ENCODE measurements at regions not wholly inside any gene's neighbourhood (a gene's known extent, or its start where the extent isn't known, plus 50 kb on each side); places are given as distances from the start of the nearest gene placed in this dataset.

DNA sequence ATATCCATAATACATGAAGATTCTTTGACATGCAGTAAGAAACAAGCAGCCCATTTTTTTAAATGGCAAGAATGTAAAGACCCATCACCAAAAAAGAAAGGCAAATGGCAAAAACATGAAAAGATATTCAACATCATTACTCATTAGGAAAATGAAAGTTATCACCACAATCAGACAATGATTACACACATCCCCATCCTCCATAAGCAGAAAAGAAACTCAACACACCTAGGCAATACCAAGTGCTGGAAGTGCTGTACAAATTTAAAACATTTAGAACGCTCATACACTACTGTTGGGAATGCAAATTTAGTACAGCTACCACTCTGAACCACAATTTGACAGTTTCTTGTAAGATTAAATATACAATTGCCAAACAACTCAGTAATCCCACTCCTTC lies 466.7 kb downstream of the ACTL7B start:
- no peak for DNase-seq (ENCODE audit: low spot score)
- TF ChIP-seq, protein P1, sequence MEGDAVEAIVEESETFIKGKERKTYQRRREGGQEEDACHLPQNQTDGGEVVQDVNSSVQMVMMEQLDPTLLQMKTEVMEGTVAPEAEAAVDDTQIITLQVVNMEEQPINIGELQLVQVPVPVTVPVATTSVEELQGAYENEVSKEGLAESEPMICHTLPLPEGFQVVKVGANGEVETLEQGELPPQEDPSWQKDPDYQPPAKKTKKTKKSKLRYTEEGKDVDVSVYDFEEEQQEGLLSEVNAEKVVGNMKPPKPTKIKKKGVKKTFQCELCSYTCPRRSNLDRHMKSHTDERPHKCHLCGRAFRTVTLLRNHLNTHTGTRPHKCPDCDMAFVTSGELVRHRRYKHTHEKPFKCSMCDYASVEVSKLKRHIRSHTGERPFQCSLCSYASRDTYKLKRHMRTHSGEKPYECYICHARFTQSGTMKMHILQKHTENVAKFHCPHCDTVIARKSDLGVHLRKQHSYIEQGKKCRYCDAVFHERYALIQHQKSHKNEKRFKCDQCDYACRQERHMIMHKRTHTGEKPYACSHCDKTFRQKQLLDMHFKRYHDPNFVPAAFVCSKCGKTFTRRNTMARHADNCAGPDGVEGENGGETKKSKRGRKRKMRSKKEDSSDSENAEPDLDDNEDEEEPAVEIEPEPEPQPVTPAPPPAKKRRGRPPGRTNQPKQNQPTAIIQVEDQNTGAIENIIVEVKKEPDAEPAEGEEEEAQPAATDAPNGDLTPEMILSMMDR (IDR thresholded peaks at IDR 0.05; ENCODE audit: borderline replicate concordance, control extremely low read depth, extremely low read depth, insufficient read depth, missing control alignments) = no peak
- in situ Hi-C loops (cut with MboI; ENCODE audit: low sequenced_read_pairs, unreplicated experiment) = no loop called here

DNA sequence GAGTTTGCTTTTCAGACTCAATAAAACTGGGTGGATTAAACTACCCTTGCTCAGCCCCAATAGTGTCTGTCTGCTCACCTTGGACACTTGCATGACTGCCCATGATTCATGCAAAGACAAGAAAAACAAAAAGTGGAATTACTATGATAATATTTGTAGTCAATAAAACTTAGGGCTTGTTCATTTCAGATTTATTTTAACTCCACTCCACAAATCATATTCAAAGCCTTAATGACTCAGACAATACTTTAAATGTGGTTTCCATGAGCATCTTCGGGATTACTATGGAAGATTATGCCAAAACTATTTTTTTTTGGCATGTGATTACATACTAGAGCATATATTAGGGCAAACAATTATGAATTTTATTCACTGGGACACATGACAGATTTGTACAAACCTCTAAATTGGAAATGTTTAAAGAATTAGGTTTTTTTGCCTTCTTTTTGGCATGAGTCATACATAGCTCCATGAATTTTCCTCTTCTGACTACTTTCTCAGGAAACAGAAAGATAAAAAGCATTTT lies 468.9 kb downstream of the ACTL7B start:
- in situ Hi-C loops (cut with MboI; ENCODE audit: low sequenced_read_pairs, unreplicated experiment) = no loop called here
- DNase-seq (ENCODE audit: low spot score) = no peak
- TF ChIP-seq, protein P1 (IDR thresholded peaks at IDR 0.05; ENCODE audit: borderline replicate concordance, control extremely low read depth, extremely low read depth, insufficient read depth, missing control alignments) = no peak

DNA sequence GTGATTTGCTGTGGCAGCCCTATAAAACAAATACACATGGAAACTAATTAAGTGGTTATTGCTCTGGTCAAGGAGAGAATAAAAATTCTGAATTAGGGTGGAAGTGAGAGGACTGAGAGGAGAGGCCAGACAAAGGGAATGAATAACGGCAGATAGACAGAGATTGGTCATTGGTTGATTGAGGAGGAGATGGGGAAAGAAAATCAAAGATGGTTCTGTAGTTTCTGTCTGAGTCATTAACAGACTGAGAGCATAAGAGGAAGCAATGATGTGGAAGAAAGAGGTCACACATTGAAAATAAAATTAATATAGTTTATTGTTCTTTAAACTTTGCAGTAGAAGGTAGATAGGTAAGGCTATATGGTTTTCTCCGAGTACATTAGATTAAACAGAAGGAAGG lies 469.8 kb downstream of the ACTL7B start:
- in situ Hi-C loops (cut with MboI; ENCODE audit: low sequenced_read_pairs, unreplicated experiment) = no loop called here
- no peak for DNase-seq (ENCODE audit: low spot score)
- TF ChIP-seq, protein P1 (IDR thresholded peaks at IDR 0.05; ENCODE audit: borderline replicate concordance, control extremely low read depth, extremely low read depth, insufficient read depth, missing control alignments) = no peak

DNA sequence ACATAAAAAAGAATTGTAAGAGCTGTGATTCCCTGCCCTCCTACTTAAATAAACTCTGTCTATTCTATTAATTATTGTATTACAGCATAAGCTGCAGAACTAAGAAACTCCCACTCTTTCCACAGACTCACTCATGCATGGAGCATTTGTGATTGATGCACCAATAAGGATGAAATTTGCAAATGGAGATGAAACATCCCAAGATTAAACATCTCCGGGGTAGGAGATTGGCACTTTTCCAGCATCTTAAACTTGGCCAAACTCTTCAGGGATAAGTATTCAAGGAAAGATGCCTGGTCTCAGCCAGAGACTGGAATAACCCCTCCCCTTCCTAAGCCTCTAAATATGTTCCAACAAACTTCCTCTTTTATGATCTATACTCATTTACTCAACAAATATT lies 472.0 kb downstream of the ACTL7B start:
- TF ChIP-seq, protein P1 (IDR thresholded peaks at IDR 0.05; ENCODE audit: borderline replicate concordance, control extremely low read depth, extremely low read depth, insufficient read depth, missing control alignments) = no peak
- DNase-seq (ENCODE audit: low spot score) = no peak
- in situ Hi-C loops (cut with MboI; ENCODE audit: low sequenced_read_pairs, unreplicated experiment) = no loop called here

DNA sequence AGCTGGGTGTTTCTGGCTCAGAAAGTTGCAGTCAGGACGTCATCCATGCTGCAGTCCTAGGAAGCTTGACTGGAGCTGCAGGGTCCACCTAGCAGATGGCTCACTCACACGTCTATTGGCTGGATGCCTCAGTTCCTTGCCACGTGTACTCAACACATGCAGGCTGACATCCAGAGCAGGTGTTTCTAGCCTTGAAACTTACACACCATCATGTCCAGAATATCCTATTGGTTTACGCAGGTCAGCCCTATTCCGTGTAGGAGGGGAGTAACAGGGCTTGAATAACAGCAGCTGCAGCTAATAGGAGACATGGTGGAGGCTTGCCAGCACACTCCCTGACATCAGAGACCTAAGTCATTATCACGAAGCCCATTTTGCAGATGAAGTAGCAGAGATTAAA lies 473.5 kb downstream of the ACTL7B start:
- TF ChIP-seq, protein P1 (IDR thresholded peaks at IDR 0.05; ENCODE audit: borderline replicate concordance, control extremely low read depth, extremely low read depth, insufficient read depth, missing control alignments) = no peak
- DNase-seq (ENCODE audit: low spot score) = no peak
- in situ Hi-C loops (cut with MboI; ENCODE audit: low sequenced_read_pairs, unreplicated experiment) = no loop called here

DNA sequence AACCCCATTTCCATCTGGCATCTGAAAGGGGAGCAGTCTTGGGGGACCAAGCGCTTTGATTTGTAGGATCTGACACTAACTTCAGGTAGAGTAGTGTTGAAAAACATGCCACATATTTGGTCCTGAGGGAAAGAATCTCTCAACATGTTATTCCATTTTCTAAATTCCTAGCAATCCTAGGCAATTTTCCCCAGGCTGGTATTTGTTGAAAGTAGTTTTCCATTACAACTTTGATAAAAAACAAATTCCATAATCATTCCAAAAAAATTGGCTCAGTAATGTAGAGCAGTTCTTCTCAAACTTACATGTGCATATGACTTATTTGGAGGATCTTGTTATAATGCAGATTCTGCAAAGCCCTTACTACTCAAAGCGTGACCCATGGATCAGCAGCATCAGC lies 477.9 kb downstream of the ACTL7B start:
- TF ChIP-seq, protein P1 (IDR thresholded peaks at IDR 0.05; ENCODE audit: borderline replicate concordance, control extremely low read depth, extremely low read depth, insufficient read depth, missing control alignments) = no peak
- in situ Hi-C loops (cut with MboI; ENCODE audit: low sequenced_read_pairs, unreplicated experiment) = no loop called here
- DNase-seq (ENCODE audit: low spot score) = no peak

DNA sequence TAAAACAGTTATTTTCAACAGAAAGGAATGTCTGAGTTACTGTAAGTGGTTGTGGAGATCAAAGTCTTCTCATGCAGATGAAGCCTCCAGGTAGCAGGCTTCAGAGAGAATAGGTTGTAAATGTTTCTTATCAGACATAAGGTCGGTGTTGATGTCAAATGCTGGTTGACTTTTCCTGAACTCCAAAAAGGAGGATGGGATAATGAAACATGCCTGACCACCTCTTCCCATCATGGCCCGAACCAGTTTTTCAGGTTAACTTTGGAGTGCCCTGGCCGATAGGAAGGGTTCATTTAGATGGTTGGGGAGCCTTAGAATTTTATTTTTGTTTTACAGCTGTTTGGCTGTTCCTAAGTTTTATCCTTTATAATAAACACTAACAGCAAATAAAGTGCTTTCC lies 478.4 kb downstream of the ACTL7B start:
- DNase-seq (ENCODE audit: low spot score) = no peak
- in situ Hi-C loops (cut with MboI; ENCODE audit: low sequenced_read_pairs, unreplicated experiment) = no loop called here
- TF ChIP-seq, protein P1 (IDR thresholded peaks at IDR 0.05; ENCODE audit: borderline replicate concordance, control extremely low read depth, extremely low read depth, insufficient read depth, missing control alignments) = no peak
